HEK293 (cell line): ENCODE measurements at regions not wholly inside any gene's neighbourhood (a gene's known extent, or its start where the extent isn't known, plus 50 kb on each side); places are given as distances from the start of the nearest gene placed in this dataset.

Source experiments
- CTCF ChIA-PET: fragments of 350-600 bp; formaldehyde crosslinking; extraction: SDS; loops from one replicate; lab custom pipeline; 2021; ENCODE audit warnings: antibody characterized with exemption; lab: Yijun Ruan, JAX
- POLR2A ChIA-PET: fragments of 300-600 bp; formaldehyde crosslinking; extraction: SDS; loops from one replicate; lab custom pipeline; 2020; ENCODE audit warnings: antibody characterized with exemption, inconsistent platforms; lab: Yijun Ruan, JAX
- H3K27ac ChIP-seq: fragments of 200-500 bp; sonication (Bioruptor generic); 2 replicates; pipeline ENCODE4 v1.5.1; 2014; ENCODE audit warnings: low read depth, low read length, control low read depth, inconsistent platforms; ENCODE audit errors: extremely low read depth
- H3K36me3 ChIP-seq, 2 experiments: fragments of 200-500 bp in 1 of 2; sonication (Bioruptor generic) in 1 of 2; 1 replicate in 1 of 2; 2 replicates in 1 of 2; pipeline ENCODE4 v1.5.1; 2014 to 2017; ENCODE audit warnings: inconsistent platforms in 2 of 2, low read length in 2 of 2; ENCODE audit not compliant: control insufficient read depth in 2 of 2, insufficient read depth in 1 of 2
- H3K4me1 ChIP-seq: fragments of 200-500 bp; sonication (Bioruptor generic); 2 replicates; pipeline ENCODE4 v1.5.1; 2014; ENCODE audit warnings: mild to moderate bottlenecking, low read length, inconsistent platforms; ENCODE audit not compliant: control insufficient read depth, insufficient read depth
- H3K4me3 ChIP-seq: 2 replicates; pipeline ENCODE4 v1.5.1; 2011; ENCODE audit warnings: low read depth, mild to moderate bottlenecking, control low read depth, low read length, moderate library complexity
- H3K9me3 ChIP-seq: fragments of 200-500 bp; sonication (Bioruptor generic); 2 replicates; pipeline ENCODE4 v1.5.1; 2014; ENCODE audit warnings: low read depth, low read length, inconsistent platforms; ENCODE audit not compliant: control insufficient read depth, insufficient read depth
- BCL6B ChIP-seq: fragments of 450-650 bp; formaldehyde crosslinking; IDR thresholded peaks from 2 replicates; pipeline ENCODE4 v1.5.1; 2017; ENCODE audit warnings: missing biosample characterization, missing genetic modification characterization
- HIC1 ChIP-seq: fragments of 450-650 bp; formaldehyde crosslinking; IDR thresholded peaks from 2 replicates; pipeline ENCODE4 v1.5.1; 2016; ENCODE audit warnings: missing biosample characterization, missing genetic modification characterization
- HOXC10 ChIP-seq: sonication (generic); formaldehyde crosslinking; IDR thresholded peaks from 2 replicates; pipeline ENCODE4 v1.8.1; 2023; ENCODE audit warnings: mild to moderate bottlenecking, missing genetic modification reagents
- MEIS1 ChIP-seq: sonication (generic); formaldehyde crosslinking; IDR thresholded peaks from 2 replicates; pipeline ENCODE4 v1.8.1; 2022; ENCODE audit warnings: missing genetic modification reagents, mild to moderate bottlenecking, borderline replicate concordance
- MZF1 ChIP-seq: fragments of 450-650 bp; formaldehyde crosslinking; IDR thresholded peaks from 2 replicates; pipeline ENCODE4 v1.5.1; 2017; ENCODE audit warnings: missing biosample characterization, missing genetic modification characterization, borderline replicate concordance
- SP3 ChIP-seq: fragments of 450-650 bp; formaldehyde crosslinking; IDR thresholded peaks from 2 replicates; pipeline ENCODE4 v1.5.1; 2016; ENCODE audit warnings: missing biosample characterization, missing genetic modification characterization
- YY2 ChIP-seq: fragments of 450-650 bp; formaldehyde crosslinking; IDR thresholded peaks from 2 replicates; pipeline ENCODE4 v1.5.1; 2016; ENCODE audit warnings: missing biosample characterization, missing genetic modification characterization
- ZBTB1 ChIP-seq: fragments of 450-650 bp; formaldehyde crosslinking; IDR thresholded peaks from 2 replicates; pipeline ENCODE4 v1.5.1; 2016; ENCODE audit warnings: missing biosample characterization, missing genetic modification characterization
- ZBTB48 ChIP-seq: fragments of 450-650 bp; formaldehyde crosslinking; IDR thresholded peaks from 2 replicates; pipeline ENCODE4 v1.5.1; 2016; ENCODE audit warnings: missing biosample characterization, missing genetic modification characterization
- ZNF140 ChIP-seq: fragments of 450-650 bp; formaldehyde crosslinking; IDR thresholded peaks from 2 replicates; pipeline ENCODE4 v1.5.1; 2016; ENCODE audit warnings: missing biosample characterization, missing genetic modification characterization
- ZNF248 ChIP-seq: fragments of 450-650 bp; formaldehyde crosslinking; IDR thresholded peaks from 2 replicates; pipeline ENCODE4 v1.5.1; 2017; ENCODE audit warnings: missing biosample characterization, missing genetic modification characterization
- ZNF266 ChIP-seq: fragments of 450-650 bp; formaldehyde crosslinking; IDR thresholded peaks from 2 replicates; pipeline ENCODE4 v1.5.1; 2016; ENCODE audit warnings: missing biosample characterization, missing genetic modification characterization, low read depth
- ZNF292 ChIP-seq: fragments of 450-650 bp; formaldehyde crosslinking; IDR thresholded peaks from 2 replicates; pipeline ENCODE4 v1.5.1; 2016; ENCODE audit warnings: low read depth, missing biosample characterization, missing genetic modification characterization, borderline replicate concordance
- ZNF302 ChIP-seq: fragments of 450-650 bp; formaldehyde crosslinking; IDR thresholded peaks from 2 replicates; pipeline ENCODE4 v1.5.1; 2016; ENCODE audit warnings: missing biosample characterization, missing genetic modification characterization, low read depth
- ZNF311 ChIP-seq: fragments of 450-650 bp; formaldehyde crosslinking; IDR thresholded peaks from 2 replicates; pipeline ENCODE4 v1.5.1; 2017; ENCODE audit warnings: missing biosample characterization, missing genetic modification characterization, borderline replicate concordance
- ZNF335 ChIP-seq: fragments of 450-650 bp; formaldehyde crosslinking; conservative IDR thresholded peaks from 2 replicates; pipeline ENCODE4 v1.5.1; 2016; ENCODE audit warnings: missing biosample characterization, missing genetic modification characterization
- ZNF350 ChIP-seq: fragments of 450-650 bp; formaldehyde crosslinking; IDR thresholded peaks from 2 replicates; pipeline ENCODE4 v1.5.0; 2017; ENCODE audit warnings: missing biosample characterization, mild to moderate bottlenecking, missing genetic modification characterization
- ZNF354C ChIP-seq: fragments of 450-650 bp; formaldehyde crosslinking; IDR thresholded peaks from 2 replicates; pipeline ENCODE4 v1.5.1; 2016; ENCODE audit warnings: missing biosample characterization, missing genetic modification characterization, low read depth, borderline replicate concordance
- ZNF37A ChIP-seq: fragments of 450-650 bp; IDR thresholded peaks from 2 replicates; pipeline ENCODE4 v1.5.1; 2018; ENCODE audit warnings: missing biosample characterization, missing genetic modification characterization
- ZNF501 ChIP-seq: fragments of 450-650 bp; formaldehyde crosslinking; IDR thresholded peaks from 2 replicates; pipeline ENCODE4 v1.5.1; 2016; ENCODE audit warnings: missing biosample characterization, missing genetic modification characterization
- ZNF514 ChIP-seq: fragments of 450-650 bp; formaldehyde crosslinking; IDR thresholded peaks from 2 replicates; pipeline ENCODE4 v1.5.1; 2016; ENCODE audit warnings: missing biosample characterization, missing genetic modification characterization
- ZNF544 ChIP-seq: fragments of 450-650 bp; formaldehyde crosslinking; IDR thresholded peaks from 2 replicates; pipeline ENCODE4 v1.5.0; 2017; ENCODE audit warnings: missing biosample characterization, missing genetic modification characterization
- ZNF549 ChIP-seq: fragments of 450-650 bp; IDR thresholded peaks from 2 replicates; pipeline ENCODE4 v1.5.1; 2018; ENCODE audit warnings: missing biosample characterization, missing genetic modification characterization, mild to moderate bottlenecking, inconsistent platforms, moderate library complexity
- ZNF645 ChIP-seq: fragments of 450-650 bp; formaldehyde crosslinking; IDR thresholded peaks from 2 replicates; pipeline ENCODE4; 2016; ENCODE audit warnings: missing biosample characterization, missing genetic modification characterization
- ZNF664 ChIP-seq: fragments of 450-650 bp; formaldehyde crosslinking; IDR thresholded peaks from 2 replicates; pipeline ENCODE4 v1.5.1; 2016; ENCODE audit warnings: missing biosample characterization, missing genetic modification characterization
- ZNF701 ChIP-seq: fragments of 450-650 bp; formaldehyde crosslinking; IDR thresholded peaks from 2 replicates; pipeline ENCODE4 v1.5.1; 2016; ENCODE audit warnings: missing biosample characterization, missing genetic modification characterization
- ZSCAN5A ChIP-seq: fragments of 450-650 bp; formaldehyde crosslinking; IDR thresholded peaks from 2 replicates; pipeline ENCODE4 v1.5.1; 2016; ENCODE audit warnings: missing biosample characterization, missing genetic modification characterization
- TF ChIP-seq, protein P1 (sequence below): fragments of 450-650 bp; formaldehyde crosslinking; IDR thresholded peaks from 2 replicates; pipeline ENCODE4 v1.5.1; 2017; ENCODE audit warnings: missing biosample characterization, missing genetic modification characterization

GRCh38 chr14:46051796-46052195 lies 599.8 kb downstream of the RPL10L start:
- no peak overlapping the region for H3K27ac ChIP-seq
- no peak overlapping the region for H3K4me3 ChIP-seq
- CTCF ChIA-PET, result no interaction called here
- H3K4me1 ChIP-seq, result no peaks in the 10 kb centered on the region
- POLR2A ChIA-PET, result no interaction called here
- H3K9me3 ChIP-seq, result no peaks in the 10 kb centered on the region
- H3K36me3 ChIP-seq, result no peaks in the 10 kb centered on the region
- TF ChIP-seq ZNF701 (tag by site-specific recombination), result no peak
- TF ChIP-seq ZNF335 (tag by site-specific recombination), result no peak
- no peak for TF ChIP-seq ZNF549 (tag by site-specific recombination)
- no peak for TF ChIP-seq ZNF514 (tag by site-specific recombination)
- no peak for TF ChIP-seq ZNF501 (tag by site-specific recombination)
- TF ChIP-seq MEIS1, result no peak
- TF ChIP-seq SP3 (tag by site-specific recombination), result no peak
- TF ChIP-seq ZNF302 (tag by site-specific recombination), result no peak
- TF ChIP-seq ZSCAN5A (tag by site-specific recombination), result no peak
- TF ChIP-seq ZNF645 (tag by site-specific recombination), result no peak
- TF ChIP-seq, protein P1, sequence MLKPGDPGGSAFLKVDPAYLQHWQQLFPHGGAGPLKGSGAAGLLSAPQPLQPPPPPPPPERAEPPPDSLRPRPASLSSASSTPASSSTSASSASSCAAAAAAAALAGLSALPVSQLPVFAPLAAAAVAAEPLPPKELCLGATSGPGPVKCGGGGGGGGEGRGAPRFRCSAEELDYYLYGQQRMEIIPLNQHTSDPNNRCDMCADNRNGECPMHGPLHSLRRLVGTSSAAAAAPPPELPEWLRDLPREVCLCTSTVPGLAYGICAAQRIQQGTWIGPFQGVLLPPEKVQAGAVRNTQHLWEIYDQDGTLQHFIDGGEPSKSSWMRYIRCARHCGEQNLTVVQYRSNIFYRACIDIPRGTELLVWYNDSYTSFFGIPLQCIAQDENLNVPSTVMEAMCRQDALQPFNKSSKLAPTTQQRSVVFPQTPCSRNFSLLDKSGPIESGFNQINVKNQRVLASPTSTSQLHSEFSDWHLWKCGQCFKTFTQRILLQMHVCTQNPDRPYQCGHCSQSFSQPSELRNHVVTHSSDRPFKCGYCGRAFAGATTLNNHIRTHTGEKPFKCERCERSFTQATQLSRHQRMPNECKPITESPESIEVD (tag by site-specific recombination), result no peak
- TF ChIP-seq ZNF37A (tag by site-specific recombination), result no peak
- TF ChIP-seq ZNF140, result no peak
- TF ChIP-seq MZF1 (tag by site-specific recombination), result no peak
- TF ChIP-seq ZNF292, result no peak

GRCh38 chr14:46048127-46048526 lies 603.5 kb downstream of the RPL10L start:
- CTCF ChIA-PET, result no interaction called here
- no peak overlapping the region for H3K27ac ChIP-seq
- H3K4me3 ChIP-seq, result no peak overlapping the region
- H3K4me1 ChIP-seq, result no peaks in the 10 kb centered on the region
- TF ChIP-seq ZNF266 (no peak), BCL6B (tag by site-specific recombination) (peak; percentile 70; the same call in 1 of the 2 replicates)
- H3K36me3 ChIP-seq, result no peaks in the 10 kb centered on the region
- no peaks in the 10 kb centered on the region for H3K9me3 ChIP-seq
- POLR2A ChIA-PET, result no interaction called here

DNA sequence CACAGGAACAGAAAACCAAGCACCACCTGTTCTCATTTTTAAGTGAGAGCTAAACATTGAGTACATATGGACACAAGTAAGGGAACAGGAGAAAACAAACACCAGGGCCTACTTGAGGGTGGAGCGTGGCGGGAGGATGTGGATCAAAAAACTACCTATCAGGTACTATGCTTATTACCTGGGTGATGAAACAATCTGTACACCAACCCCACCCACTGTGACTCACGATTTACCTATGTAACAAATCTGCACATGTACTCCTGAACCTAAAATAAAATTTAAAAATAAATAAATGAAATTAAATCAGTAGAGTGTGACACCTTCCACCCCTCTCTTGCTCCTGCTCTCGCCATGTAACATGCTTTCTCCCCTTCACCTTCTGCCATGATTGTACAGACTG lies 615.5 kb downstream of the RPL10L start:
- no peak overlapping the region for H3K27ac ChIP-seq
- ChIA-PET CTCF (no interaction called here), POLR2A (no interaction called here)
- H3K4me3 ChIP-seq, result no peak overlapping the region
- H3K9me3 ChIP-seq, result no peaks in the 10 kb centered on the region
- no peaks in the 10 kb centered on the region for H3K36me3 ChIP-seq
- no peaks in the 10 kb centered on the region for H3K4me1 ChIP-seq
- TF ChIP-seq HIC1 (tag by site-specific recombination), result no peak
- no peak for TF ChIP-seq ZNF354C (tag by site-specific recombination)
- no peak for TF ChIP-seq ZBTB1 (tag by site-specific recombination)
- TF ChIP-seq ZNF248 (tag by site-specific recombination), result no peak
- TF ChIP-seq MEIS1, result no peak
- no peak for TF ChIP-seq YY2
- no peak for TF ChIP-seq HOXC10
- TF ChIP-seq ZNF664, result no peak
- no peak for TF ChIP-seq ZNF544 (tag by site-specific recombination)
- TF ChIP-seq ZBTB48 (tag by site-specific recombination), result no peak
- no peak for TF ChIP-seq ZNF350 (tag by site-specific recombination)
- no peak for TF ChIP-seq ZNF311
